ENCODE measurements at regions not wholly inside any gene's neighbourhood (a gene's known extent, or its start where the extent isn't known, plus 50 kb on each side); places are given as distances from the start of the nearest gene placed in this dataset.

DNA sequence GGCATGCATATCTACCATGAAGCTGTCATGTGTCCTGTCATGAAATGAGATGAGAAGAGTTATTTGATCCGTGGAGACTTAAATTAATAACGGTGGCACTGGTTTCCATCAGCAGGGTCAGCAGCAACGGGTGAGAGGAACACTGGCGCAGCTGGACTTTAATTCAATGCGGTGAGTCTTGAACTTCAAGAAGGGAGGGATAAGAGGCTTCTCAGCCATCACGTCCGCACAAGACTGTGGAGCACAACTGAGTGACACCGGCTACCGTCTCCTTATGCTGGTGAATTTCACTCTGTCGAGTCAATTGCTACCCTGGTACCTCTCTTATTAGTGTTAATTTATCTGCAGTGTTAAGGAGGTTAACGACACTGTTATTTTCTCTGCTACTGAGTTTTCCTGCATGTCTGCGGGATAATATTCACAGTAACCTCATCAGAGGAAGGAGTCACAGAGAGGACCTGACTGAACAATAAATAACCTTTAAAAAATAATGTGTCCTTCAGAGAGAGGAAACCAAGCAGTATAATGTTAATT is 236.8 kb downstream of the EPHA4 start:
- 64 to 74% methylated on average over 12 of the region's 12 CpGs for WGBS, 2 donors
- ATAC-seq (ENCODE audit: insufficient read depth, low FRiP score) (no peak), DNase-seq (peak in 1 of 3 donors; percentile 25)
- TF ChIP-seq, protein P1, sequence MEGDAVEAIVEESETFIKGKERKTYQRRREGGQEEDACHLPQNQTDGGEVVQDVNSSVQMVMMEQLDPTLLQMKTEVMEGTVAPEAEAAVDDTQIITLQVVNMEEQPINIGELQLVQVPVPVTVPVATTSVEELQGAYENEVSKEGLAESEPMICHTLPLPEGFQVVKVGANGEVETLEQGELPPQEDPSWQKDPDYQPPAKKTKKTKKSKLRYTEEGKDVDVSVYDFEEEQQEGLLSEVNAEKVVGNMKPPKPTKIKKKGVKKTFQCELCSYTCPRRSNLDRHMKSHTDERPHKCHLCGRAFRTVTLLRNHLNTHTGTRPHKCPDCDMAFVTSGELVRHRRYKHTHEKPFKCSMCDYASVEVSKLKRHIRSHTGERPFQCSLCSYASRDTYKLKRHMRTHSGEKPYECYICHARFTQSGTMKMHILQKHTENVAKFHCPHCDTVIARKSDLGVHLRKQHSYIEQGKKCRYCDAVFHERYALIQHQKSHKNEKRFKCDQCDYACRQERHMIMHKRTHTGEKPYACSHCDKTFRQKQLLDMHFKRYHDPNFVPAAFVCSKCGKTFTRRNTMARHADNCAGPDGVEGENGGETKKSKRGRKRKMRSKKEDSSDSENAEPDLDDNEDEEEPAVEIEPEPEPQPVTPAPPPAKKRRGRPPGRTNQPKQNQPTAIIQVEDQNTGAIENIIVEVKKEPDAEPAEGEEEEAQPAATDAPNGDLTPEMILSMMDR (IDR thresholded peaks at IDR 0.05; ENCODE audit: control extremely low read depth, extremely low read depth), result no peak
- Histone ChIP-seq H3K9ac (ENCODE audit: insufficient read depth in 1 of 2, low read length in 2 of 2) (no peak overlapping the region), H3K27ac (ENCODE audit: low read depth in 1 of 2, low read length in 1 of 2) (no peak overlapping the region), H3K27me3 (ENCODE audit: control insufficient read depth in 3 of 3, insufficient read depth in 3 of 3, low read length in 2 of 3) (no peaks in the 10 kb centered on the region), H3K36me3 (ENCODE audit: control insufficient read depth in 4 of 4, insufficient read depth in 4 of 4, low read length in 4 of 4) (no peaks in the 10 kb centered on the region), H3K4me1 (ENCODE audit: control insufficient read depth in 5 of 5, insufficient read depth in 5 of 5, low read length in 5 of 5) (peaks cover 0 to 5% (median 0%) of the 10 kb centered on the region in 5 donors), H3K9me3 (ENCODE audit: control insufficient read depth in 4 of 4, insufficient read depth in 3 of 4, low read length in 3 of 4) (no peaks in the 10 kb centered on the region), H3K4me3 (no peak overlapping the region)

DNA sequence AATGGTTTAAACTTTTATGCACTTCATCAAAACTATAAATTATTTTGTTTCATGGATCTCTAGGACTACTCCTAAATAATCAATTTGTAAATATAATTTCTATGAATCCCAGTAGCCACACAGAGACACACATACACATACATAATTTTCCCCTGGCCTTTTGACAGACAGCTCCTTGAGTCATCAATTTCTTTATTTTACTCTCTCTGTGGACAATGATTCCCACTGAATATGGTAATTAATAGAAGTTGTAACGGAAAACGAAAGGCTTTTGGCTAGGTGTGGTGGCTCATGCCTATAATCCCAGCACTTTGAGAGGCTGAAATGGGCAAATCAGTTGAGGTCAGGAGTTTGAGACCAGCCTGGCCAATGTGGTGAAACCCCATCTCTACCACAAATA is 235.1 kb downstream of the EPHA4 start:
- H3K36me3 ChIP-seq (ENCODE audit: control insufficient read depth in 4 of 4, insufficient read depth in 4 of 4, low read length in 4 of 4), result no peaks in the 10 kb centered on the region
- H3K9ac ChIP-seq (ENCODE audit: insufficient read depth in 1 of 2, low read length in 2 of 2), result no peak overlapping the region
- H3K4me3 ChIP-seq, result no peak overlapping the region
- TF ChIP-seq, protein P1 (IDR thresholded peaks at IDR 0.05; ENCODE audit: control extremely low read depth, extremely low read depth), result no peak
- H3K27ac ChIP-seq (ENCODE audit: low read depth in 1 of 2, low read length in 1 of 2), result no peak overlapping the region
- 95% methylated on average over 2 of the region's 2 CpGs for WGBS, 2 donors
- ATAC-seq (ENCODE audit: insufficient read depth, low FRiP score) (no peak), DNase-seq (no peak)
- H3K9me3 ChIP-seq (ENCODE audit: control insufficient read depth in 4 of 4, insufficient read depth in 3 of 4, low read length in 3 of 4), result no peaks in the 10 kb centered on the region
- H3K27me3 ChIP-seq (ENCODE audit: control insufficient read depth in 3 of 3, insufficient read depth in 3 of 3, low read length in 2 of 3), result no peaks in the 10 kb centered on the region
- H3K4me1 ChIP-seq (ENCODE audit: control insufficient read depth in 5 of 5, insufficient read depth in 5 of 5, low read length in 5 of 5), result peaks cover 0 to 5% (median 0%) of the 10 kb centered on the region in 5 donors

DNA sequence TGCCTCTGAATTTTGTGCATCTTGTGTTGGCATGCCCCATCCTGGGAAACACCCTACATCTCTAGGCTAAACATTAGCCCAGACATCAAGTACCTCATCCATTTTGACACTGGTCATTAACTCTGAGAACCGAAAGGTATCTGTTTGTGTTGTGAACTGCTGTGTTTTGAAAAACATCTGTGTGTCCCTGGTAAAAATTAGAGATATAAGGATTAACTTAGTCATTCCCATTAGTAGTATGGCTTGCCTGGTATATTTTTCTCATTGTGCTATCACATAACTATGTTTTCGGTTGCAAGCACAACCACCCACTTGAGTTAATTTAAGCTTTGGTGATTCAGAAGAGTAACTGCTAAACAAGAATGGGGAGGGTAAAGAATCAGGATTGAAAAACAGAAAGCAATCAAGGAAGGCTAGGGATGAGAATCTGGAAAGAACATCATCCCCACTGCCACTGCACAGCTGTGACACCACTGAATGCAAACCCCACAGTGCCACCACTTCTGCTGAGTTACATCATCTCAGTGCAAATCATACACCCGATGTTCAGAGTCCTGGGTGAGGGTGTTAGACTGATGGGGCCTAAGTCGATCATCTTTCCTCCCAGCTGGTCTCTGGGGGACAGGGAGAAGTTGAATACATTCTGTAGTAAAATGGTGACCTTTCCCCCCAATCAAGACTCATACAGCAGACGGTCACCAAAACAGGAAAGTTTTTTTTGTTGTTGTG is 234.0 kb downstream of the EPHA4 start:
- H3K4me1 ChIP-seq (ENCODE audit: control insufficient read depth in 5 of 5, insufficient read depth in 5 of 5, low read length in 5 of 5), result peaks cover 0 to 5% (median 0%) of the 10 kb centered on the region in 5 donors
- 87 to 90% methylated on average over 5 of the region's 5 CpGs for whole genome bisulfite sequencing, 2 donors
- H3K9me3 ChIP-seq (ENCODE audit: control insufficient read depth in 4 of 4, insufficient read depth in 3 of 4, low read length in 3 of 4), result no peaks in the 10 kb centered on the region
- H3K9ac ChIP-seq (ENCODE audit: insufficient read depth in 1 of 2, low read length in 2 of 2), result no peak overlapping the region
- no peak overlapping the region for H3K27ac ChIP-seq (ENCODE audit: low read depth in 1 of 2, low read length in 1 of 2)
- DNase-seq (no peak), ATAC-seq (ENCODE audit: insufficient read depth, low FRiP score) (no peak)
- no peaks in the 10 kb centered on the region for H3K27me3 ChIP-seq (ENCODE audit: control insufficient read depth in 3 of 3, insufficient read depth in 3 of 3, low read length in 2 of 3)
- no peak overlapping the region for H3K4me3 ChIP-seq
- no peaks in the 10 kb centered on the region for H3K36me3 ChIP-seq (ENCODE audit: control insufficient read depth in 4 of 4, insufficient read depth in 4 of 4, low read length in 4 of 4)
- TF ChIP-seq, protein P1 (IDR thresholded peaks at IDR 0.05; ENCODE audit: control extremely low read depth, extremely low read depth), result no peak

Data from lung (tissue), 11 donors.